HK-2 (cell line): ENCODE measurements at regions not wholly inside any gene's neighbourhood (a gene's known extent, or its start where the extent isn't known, plus 50 kb on each side); places are given as distances from the start of the nearest gene placed in this dataset.
"Not testable (repeated sequence)": the region's sequence is repeated elsewhere in the genome, so short reads cannot be mapped to it uniquely, and the experiment has no call there.

Source experiments
- DNase-seq: peaks from one replicate; pipeline ENCODE4 v3.0.0-alpha.2; 2018; ENCODE audit not compliant: unreplicated experiment

DNA sequence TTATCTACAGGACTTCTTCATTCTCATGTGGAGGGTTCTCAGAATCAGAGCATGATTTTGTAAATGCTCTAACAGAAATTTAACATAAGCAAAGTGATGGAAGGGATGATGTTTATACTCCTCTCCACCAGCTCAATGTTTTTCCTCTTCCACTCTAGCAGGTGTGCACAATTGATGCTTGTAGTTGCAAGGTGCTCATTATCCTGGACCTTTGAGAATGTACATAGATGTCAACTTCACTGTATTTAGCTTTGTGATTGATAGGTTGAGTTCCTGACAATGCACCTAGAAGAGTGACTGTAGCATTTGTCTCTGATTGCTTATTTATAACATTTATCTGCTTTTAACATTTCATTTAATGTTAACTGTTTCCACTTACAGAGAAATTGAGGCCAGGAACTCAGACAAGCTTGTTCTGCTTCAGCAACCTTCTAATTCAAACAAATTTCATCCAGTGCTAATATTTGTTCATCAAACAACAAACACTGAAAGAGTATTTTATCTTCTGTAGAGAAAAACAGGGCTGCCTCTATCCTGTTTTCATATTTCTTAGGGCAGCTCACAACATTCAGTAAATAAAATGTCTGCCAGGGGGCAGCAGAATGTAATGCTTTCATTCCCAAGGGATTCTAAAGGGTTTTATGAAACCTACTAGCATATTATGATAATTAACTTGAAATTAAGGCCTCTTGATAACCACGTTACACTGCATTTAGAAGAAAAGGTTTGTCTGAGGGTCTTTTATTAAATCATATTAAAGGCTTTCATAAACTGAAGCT, 127.9 kb upstream of the NOL4 start:
- no peak for DNase-seq

DNA sequence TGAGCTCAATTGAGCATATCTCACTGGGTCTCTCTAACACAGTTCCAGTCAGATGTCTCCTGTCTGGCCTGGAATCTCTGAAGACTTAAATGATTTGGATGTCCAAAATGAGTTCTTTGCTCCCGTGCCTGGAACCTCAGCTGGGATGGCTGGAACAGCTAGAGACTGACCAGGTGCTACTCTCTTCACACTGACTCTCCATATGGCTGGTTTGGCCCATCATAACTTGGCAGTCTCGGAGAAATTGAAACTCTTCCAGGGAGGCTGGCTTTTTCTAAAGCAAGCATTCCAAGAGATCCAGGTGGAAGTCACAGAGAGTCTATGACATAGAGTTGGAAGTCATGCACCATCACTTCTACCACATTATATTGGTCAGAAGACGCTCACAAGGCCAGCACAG, 129.6 kb upstream of the NOL4 start:
- DNase-seq, result no peak

DNA sequence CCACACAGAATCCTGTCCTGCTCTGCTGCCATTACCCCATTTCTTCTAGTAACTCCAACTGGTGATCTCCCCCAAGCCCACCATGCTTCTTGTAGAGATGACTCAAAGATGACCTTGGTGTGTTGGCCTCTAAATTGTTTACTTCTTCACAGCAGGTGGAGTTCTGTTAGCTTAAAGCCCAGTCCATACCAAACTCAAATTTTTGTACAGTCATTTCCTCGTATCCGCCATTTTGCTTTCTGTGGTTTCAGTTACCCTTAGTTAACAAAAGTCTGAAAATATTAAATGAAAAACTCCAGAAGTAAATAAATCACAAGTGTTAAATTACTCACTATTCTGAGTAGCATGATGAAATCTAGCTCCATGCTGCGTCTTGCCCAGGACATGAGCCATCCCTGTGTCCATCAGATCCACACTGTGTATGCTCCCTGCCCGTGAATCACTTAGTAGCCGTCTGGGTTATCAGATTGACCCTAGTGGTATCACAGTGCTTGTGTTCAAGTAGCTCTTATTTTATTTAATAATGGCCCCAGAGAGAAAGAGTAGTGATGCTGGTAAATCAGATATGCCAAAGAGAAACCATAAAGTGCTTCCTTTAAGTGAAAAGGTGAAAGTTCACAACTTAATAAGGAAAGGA, 133.3 kb upstream of the NOL4 start:
- no peak for DNase-seq

DNA sequence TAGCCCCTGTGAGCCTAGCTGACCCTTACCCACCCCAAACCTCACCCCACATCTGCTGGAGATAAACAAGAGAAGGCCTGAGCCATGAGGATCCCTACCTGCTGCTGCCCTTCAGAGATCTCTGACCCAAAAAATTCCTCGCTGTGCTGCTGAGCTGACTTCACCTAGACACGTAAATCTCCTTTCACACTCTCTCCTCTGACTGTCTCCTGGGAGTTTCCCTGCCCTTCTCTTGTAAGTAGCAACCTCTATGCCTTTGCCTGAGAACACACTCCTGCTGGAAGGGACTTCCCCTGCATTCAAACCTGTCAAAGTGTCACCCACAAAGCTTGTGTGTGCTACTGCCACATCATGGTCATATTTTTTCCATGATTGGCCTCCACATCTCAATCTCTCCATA, 134.2 kb upstream of the NOL4 start:
- DNase-seq, result no peak

DNA sequence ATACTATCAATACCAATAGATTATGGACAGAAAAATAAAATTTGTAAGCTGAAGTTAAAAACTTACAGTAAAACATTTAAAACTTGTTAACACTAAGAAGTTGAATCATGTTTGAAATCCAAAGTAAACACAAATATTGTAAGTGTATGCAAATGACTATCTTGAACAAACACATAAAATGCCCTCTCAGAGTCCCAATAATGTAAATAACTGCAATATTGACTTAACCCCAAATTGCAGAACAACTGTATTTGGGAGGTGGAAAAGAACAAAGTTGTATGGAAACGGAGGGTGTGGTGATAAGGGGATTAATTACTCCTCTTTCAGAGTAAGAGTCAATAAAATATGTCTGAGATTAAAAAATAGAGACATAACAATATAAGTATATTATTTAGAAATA, 140.0 kb upstream of the NOL4 start:
- DNase-seq, result no peak

DNA sequence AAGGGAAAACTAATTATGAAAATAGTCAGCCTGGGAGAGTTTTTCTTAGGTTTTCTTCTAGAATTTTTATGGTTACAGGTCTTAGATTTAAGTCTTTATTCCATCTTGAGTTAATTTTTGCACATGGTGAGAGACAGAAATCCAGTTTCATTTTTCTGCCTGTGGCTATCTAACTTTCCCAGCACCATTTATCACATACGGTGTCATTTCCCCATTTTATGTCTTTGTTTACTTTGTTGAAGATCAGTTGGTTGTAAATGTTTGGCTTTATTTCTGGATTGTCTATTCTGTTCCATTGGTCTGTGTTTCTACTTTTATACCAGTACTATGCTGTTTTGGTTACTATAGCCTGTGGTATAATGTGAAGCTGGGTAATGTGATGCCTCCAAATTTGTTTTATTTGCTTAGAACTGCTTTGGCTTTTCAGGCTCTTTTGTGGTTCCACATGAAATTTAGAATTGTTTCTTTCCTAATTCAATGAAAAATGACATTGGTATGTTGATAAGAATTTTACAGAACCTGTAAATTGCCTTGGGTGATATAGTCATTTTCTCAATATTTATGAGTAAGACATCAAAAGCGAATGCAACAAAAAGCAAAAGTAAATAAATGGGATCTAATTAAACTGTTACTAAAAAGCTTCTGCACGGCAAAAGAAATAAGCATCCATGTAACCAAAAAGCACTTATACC, 146.1 kb upstream of the NOL4 start:
- DNase-seq, result no peak

DNA sequence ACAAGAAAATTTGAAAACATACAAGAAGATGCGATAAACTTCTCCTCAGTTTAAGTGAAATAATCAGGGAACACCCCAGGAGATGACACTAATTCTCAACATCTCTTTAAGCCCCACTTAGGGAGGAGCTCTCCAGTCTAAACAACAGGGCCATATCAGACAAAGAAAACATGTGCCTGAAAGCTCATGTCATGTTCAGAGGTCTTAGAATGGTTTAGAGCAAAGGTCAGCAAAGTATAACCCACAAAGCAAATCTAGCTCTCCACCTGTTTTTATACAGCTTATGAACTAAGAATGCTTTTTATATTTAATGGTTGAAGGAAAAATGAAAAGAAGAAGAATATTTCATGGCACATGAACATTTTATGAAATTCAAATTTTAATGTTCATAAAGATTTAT, 155.6 kb upstream of the NOL4 start:
- no peak for DNase-seq

DNA sequence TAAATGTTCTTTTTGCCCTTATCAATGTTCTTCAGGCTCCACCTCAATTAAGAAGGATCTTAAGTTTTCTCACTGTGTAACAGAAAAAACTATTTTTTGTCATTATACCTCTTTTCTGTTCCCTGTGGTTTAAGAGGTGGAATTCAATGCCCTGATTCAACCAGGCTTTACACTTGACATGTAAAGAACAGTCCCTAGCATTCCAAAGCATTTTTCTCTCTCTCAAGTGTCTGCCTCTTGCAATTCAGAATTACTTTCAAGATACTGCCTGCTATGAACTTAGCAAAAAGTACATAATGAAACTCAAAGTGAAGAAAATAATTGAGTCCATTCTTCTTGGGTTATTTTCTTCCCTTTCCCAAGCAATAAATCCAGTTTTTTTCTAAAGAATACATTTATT, 160.6 kb upstream of the NOL4 start:
- no peak for DNase-seq

DNA sequence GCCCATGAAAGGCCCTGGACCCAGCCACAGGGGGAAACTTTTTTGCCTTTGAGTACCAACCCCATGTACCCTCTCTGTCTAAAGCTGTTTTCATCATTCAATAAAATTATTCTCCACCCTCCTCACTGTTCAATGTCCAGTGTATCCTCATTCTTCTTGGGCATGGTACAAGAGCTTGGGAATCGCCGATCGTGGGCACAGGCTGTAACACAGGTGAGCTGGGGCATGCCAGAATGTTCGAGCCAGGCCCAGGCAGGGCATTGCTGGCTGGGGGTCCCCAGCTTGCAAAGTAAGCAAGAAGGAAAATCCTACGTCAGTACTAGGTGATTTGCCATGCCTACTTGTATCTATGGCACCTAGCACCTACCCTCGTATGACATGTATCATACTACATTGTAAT, 162.1 kb upstream of the NOL4 start:
- no peak for DNase-seq

DNA sequence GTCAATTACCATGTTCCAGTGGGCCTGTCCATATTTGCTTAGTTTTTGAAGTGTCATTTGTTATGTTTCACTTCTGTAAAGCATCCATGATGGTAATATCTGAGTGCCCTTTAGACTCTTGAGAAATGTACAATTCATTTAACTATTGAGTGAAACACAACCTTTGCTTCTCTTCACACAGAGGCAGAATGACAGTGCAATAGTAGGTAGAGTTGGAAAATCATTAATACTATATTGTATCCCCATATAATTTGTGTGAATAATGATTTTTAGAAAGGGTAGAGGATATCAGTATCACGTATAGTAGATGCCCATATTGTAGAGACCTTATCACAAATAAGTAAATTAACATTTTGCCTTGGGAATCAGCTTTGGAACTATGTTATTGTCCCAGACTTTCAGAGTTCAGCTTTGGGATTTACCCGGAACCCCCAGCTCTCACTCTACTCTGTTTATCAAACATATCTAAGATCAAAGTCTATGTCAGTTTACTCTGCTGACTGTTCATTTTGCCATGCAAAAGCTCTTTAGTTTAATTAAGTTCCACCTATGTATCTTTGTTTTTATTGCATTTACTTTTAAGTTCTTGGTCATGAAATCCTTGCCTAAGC, 172.7 kb upstream of the NOL4 start:
- no peak for DNase-seq

DNA sequence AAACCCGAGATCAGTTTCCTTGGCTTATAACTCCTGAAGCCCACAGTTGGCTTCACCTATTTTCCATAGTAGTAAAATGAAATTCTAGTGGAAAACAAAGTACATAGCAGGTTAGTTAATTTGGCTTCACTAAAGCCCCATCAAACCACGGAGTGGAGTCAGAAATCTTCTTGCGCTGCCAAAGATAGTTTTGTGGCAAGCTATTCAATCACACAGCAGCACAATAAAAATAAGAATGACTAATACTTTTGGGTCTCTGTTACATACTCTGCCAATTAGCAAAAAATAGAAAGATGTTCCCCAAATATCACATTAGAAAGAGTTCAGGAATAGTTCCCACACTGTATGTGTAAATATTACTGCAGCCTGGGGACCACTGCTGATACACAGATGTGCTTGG, 175.2 kb upstream of the NOL4 start:
- no peak for DNase-seq

DNA sequence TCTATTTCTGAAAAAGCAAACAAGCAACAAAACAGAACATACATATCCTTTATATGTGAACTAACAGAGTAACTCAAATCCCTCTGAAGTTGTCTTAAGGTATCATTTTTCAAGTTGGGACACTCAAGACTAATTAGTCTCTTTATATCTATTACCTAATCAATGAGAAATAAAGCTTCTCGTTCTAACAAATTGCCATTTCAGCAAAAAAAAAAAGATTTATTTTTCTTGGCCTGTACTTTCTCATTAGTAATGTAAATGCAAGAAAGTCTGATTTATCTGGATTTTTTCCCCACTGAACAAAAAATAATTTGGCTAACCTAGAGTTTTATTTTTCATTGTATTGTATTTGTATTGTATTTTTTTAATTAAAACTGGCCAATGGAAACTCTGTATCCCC, 176.1 kb upstream of the NOL4 start:
- no peak for DNase-seq

DNA sequence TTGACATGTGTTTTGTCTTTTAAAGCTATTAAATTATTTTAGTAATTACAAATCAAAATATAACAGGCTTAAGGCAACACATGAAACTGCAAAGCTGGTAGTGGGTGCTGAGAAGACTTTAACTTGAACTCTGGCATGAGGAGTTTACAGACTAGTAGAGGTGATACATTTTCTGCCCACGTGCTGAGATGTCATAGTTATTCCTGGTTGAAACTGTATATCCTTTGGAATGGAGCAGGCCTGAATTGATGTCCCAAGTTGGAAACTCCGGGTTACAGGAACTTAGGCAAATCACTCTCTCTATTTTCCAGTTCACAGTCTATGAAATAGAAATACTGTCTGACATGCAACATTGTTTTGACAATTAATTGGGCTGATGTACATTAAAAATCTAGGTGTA, 177.1 kb upstream of the NOL4 start:
- no peak for DNase-seq

DNA sequence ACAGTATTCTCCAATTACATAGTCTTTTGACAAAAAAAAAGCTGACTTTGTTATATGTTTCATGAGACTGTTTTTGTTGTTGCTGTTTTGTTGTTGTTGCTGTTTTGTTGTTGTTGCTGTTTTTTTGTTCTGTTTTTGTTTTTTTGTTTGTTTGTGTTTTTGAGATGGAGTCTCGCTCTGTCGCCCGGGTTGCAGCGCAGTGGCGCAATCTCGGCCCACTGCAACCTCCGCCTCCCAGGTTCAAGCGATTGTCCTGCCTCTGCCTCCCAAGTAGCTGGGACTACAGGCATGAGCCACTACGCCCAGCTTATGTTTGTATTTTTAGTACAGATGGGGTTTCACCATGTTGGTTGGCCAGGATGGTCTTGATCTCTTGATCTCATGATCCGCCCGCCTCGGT, 182.8 kb upstream of the NOL4 start:
- DNase-seq, result not testable (repeated sequence)

DNA sequence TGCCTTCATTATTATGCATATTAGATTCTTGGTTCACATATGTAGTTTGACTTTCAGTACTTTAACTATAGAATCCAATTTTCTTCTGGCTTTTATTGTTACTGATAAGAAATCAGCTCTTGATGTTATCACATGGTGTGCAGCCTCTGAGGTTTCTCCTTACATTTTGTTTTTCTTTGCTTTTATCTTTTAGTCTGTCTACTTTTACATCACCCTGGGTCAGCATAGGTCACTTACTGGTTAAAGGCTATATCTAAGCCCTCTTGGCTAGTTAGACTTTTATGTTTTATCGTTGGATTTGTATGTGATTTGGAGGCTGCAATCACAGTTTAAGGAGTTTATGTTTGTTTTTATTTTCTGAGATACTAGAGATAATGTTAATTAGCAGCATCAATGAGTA, 187.2 kb upstream of the NOL4 start:
- DNase-seq, result no peak

DNA sequence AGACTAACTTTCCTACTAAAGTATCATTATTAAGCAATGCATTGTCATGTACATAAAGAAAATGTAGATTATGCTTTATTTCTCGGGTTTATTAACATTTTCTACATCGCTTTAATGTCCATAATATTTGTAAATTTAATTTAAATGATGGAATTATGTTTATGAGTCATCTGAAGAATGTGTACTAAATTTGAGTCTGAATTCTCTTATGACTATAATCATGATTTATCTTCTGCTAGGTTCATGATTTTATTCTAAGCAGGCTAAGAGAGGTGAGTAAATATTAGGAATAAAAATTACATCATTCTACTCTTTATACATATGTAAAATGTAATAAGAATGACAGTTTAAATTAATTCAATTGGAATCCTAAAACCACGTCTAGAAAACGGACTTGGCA, 206.3 kb upstream of the NOL4 start:
- no peak for DNase-seq

DNA sequence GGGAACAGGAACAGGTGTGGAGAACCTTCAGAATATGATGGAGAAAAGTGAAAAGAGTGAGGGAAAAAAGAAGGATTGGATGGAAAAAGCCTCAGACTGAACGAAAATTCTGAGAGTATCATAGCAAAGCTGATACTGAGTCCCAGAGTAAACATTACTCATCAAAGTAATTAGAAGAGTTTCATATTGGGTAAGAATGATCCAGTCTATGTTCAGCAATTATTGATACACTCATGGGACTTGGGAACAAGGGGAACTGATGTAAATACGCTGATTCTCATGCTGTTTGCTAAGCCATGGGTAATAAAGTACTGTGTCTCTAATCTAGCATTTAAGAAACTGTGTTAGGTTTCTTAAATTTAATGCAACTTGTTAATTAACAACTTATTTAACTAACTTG, 219.9 kb upstream of the NOL4 start:
- DNase-seq, result no peak

DNA sequence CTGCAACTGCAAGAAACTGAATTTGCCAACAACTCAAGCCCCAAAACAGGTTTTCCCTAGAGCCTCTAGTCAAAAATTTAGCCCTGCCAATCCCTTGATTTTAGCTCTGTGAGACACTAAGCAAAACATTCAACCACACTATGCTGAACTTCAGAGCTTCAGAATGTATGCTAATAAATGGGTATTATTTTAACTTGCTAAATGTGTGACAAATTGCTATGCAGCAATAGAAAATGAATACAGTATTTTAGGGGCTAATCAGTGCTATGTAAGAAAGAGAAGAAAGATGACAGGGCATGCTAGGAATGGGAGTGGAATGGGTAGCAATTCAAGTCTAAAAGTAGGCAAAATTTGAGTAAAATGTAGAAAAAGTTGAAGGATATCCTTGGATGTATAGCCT, 223.9 kb upstream of the NOL4 start:
- DNase-seq, result no peak

DNA sequence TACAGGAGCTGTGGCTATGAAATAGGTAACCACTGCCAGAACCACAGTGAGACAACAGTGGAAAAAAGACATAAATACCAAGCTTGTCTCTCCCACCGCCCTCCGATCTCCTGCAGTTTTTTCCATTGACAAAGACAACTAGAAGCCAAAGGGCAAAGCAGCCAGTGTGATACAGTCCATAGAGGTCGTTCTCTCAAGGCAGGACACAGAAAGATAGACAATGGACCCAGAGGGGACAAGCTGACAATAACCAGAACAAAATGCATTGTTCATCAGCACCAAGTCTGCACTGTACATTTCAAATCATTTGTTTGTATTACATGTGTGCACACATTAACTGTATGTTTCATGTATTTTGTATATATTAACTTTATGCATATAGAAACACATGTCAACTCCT, 233.0 kb upstream of the NOL4 start:
- DNase-seq, result no peak

DNA sequence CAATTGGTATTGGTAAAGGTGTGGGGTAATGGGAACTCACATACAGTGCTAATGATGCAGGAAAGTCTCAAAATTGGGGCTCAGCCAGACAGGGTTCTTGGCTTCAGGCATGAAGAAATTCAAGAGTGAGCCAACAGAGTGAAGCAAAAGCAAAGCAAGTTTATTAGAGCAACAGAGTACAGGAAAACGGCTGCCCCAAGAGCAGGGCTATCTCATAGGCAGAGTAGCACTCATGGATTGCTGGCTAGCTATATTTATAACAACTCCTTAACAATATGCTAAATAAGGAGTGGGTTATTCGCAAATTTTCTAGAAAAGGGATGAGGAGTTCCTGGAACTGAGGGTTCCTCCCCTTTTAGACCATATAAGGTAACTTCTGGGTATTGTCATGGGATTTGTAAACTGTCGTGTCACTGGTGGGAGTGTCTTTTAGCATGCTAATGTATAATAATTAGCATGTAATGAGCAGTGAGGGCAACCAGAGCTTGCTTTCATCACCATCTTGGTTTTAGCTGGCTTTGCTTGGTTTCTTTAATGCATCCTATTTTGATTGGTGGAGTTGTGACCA, 233.8 kb upstream of the NOL4 start:
- no peak for DNase-seq

DNA sequence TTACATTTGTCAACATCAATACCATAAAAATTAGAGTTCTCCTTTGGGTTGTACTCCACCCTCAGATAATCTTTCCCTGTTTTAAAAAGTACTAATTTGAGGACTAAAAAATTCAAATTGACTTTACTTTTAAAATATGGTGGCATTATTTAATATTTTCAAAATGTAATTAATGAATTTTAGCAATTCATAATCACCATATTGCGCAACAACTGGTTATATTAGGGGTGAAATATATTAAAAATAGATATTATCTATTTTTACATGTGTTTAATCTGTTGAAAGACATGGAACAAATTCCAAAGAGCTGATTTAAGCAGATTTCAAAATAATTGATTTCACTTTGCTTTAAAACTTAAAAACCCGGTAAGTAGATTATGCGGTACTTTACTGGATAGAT, 236.6 kb upstream of the NOL4 start:
- no peak for DNase-seq

DNA sequence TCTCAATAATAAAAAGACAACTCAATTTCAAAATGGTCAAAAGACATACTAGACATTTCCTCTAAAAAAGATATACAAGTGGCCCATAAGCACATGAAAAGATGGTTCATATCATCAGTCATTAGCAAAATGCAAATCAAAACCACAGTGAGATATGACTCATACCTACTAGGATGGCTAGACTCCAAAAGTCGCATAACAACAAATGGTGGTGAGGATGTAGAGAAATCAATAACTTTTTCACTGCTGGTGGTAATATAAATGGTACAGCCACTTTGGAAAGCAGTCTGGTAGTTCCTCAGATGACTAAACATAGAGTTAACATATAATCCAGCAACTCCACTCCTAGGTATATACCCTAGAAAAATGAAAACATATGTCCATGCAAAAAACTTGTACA, 242.3 kb upstream of the NOL4 start:
- DNase-seq, result no peak
